Right lobe of liver (tissue), 6 donors: ENCODE measurements at regions not wholly inside any gene's neighbourhood (a gene's known extent, or its start where the extent isn't known, plus 50 kb on each side); places are given as distances from the start of the nearest gene placed in this dataset.

Experiments
- ATAC-seq, 4 donors: fragments of 200-7000 bp; cut with Tn5 transposase; one replicate each; pipeline ENCODE4 v1.9.1; 2020; ENCODE audit warnings: mild to moderate bottlenecking in 4 of 4, moderate library complexity in 4 of 4
- DNase-seq, 3 donors: peaks; one replicate each; pipeline ENCODE4 v3.0.0-alpha.2; 2020
- H3K27ac ChIP-seq, 3 donors: fragments of 200-600 bp; one replicate each; pipeline ENCODE4 v1.8.0; 2022
- H3K27me3 ChIP-seq, 2 donors: fragments of 200-600 bp; one replicate each; pipeline ENCODE4 v1.8.0; 2022
- H3K36me3 ChIP-seq, 4 donors: fragments of 200-600 bp; sonication (generic) in 1 of 4; one replicate each; pipeline versions ENCODE4 v1.5.1 to v1.8.0; 2017 to 2022; ENCODE audit warnings: control low read depth in 1 of 4
- H3K4me1 ChIP-seq, 4 donors: fragments of 200-600 bp; sonication (generic) in 1 of 4; one replicate each; pipeline versions ENCODE4 v1.5.1 to v1.8.0; 2017 to 2022; ENCODE audit warnings: control low read depth in 1 of 4
- H3K4me3 ChIP-seq, 3 donors: fragments of 200-600 bp; one replicate each; pipeline ENCODE4 v1.8.0; 2022
- H3K9me3 ChIP-seq, 4 donors: fragments of 200-600 bp; sonication (generic) in 1 of 4; one replicate each; pipeline versions ENCODE4 v1.5.1 to v1.8.0; 2017 to 2022; ENCODE audit warnings: control low read depth in 1 of 4
- POLR2A ChIP-seq: fragments of 450-650 bp; IDR thresholded peaks from one replicate; pipeline ENCODE4 v1.6.1; 2017; ENCODE audit warnings: antibody characterized with exemption, mild to moderate bottlenecking
- WGBS: methylation state at CpG from one replicate; pipeline ENCODE4 v1.1.6; 2018; ENCODE audit warnings: low coverage, low lambda C conversion rate; ENCODE audit not compliant: insufficient coverage; ENCODE audit errors: missing lambda C conversion rate; 5-methylcytosine and 5-hydroxymethylcytosine counted together
- intact Hi-C, 2 donors: fragments of 100-400 bp; cut with DNase I; formaldehyde crosslinking; loops; one replicate each; pipeline versions ENCODE4 v1.11.2 to v1.14.1; 2022
- TF ChIP-seq, protein P1 (sequence below), 4 donors: fragments of 200-600 bp in 3 of 4; fragments of 450-650 bp in 1 of 4; IDR thresholded peaks; one replicate each; pipeline versions ENCODE4 v1.5.1 to v1.8.0; 2016 to 2022; ENCODE audit warnings: antibody characterized with exemption in 4 of 4, mild to moderate bottlenecking in 2 of 4
- donor health status: DM: no; HTN: yes; CAD: no.
- donor health status: DM: no; HTN: no; CAD: no.
- donor health status: DM: no; HTN: no; CAD: no.
- donor health status: DM: no; HTN: yes; CAD: no.
- donor health status: DM: no; HTN: yes; CAD: no.

GRCh38 chr6:9517806-9518205, 897.1 kb downstream of the TFAP2A start:
- no peak for TF ChIP-seq POLR2A
- TF ChIP-seq, protein P1, sequence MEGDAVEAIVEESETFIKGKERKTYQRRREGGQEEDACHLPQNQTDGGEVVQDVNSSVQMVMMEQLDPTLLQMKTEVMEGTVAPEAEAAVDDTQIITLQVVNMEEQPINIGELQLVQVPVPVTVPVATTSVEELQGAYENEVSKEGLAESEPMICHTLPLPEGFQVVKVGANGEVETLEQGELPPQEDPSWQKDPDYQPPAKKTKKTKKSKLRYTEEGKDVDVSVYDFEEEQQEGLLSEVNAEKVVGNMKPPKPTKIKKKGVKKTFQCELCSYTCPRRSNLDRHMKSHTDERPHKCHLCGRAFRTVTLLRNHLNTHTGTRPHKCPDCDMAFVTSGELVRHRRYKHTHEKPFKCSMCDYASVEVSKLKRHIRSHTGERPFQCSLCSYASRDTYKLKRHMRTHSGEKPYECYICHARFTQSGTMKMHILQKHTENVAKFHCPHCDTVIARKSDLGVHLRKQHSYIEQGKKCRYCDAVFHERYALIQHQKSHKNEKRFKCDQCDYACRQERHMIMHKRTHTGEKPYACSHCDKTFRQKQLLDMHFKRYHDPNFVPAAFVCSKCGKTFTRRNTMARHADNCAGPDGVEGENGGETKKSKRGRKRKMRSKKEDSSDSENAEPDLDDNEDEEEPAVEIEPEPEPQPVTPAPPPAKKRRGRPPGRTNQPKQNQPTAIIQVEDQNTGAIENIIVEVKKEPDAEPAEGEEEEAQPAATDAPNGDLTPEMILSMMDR (IDR thresholded peaks at IDR 0.05) = no peak
- H3K27ac ChIP-seq = no peak overlapping the region
- H3K36me3 ChIP-seq = no peaks in the 10 kb centered on the region
- no peaks in the 10 kb centered on the region for H3K27me3 ChIP-seq
- H3K4me1 ChIP-seq = no peaks in the 10 kb centered on the region
- ATAC-seq (no peak), DNase-seq (no peak)
- intact Hi-C loops = no loop called here
- H3K9me3 ChIP-seq = no peaks in the 10 kb centered on the region
- 64% methylated on average over 3 of the region's 3 CpGs for WGBS
- no peak overlapping the region for H3K4me3 ChIP-seq

- TF ChIP-seq, protein P1 (IDR thresholded peaks at IDR 0.05) = no peak
- no peak for TF ChIP-seq POLR2A
Observed at GRCh38 chr6:9515633-9516606, 899.0 kb downstream of the TFAP2A start.

DNA sequence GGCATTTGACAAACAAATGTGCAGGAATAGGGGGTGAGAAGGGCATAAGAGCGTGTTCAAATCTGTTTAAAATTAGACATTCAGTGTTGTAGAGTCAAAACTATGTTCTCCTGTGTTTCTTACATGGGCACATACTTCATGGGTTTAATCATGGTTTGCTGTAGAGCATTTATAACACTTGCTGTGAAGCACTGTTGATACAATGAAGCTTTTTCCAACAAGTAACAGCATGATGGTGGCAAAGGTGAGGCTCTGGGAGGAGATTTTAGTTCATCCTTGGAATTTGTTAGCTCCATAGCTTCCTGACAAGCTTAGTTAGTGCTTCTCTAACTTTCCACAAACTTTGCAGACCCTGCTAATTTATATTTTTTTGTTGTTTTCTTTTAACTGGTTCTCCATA, 900.7 kb downstream of the TFAP2A start:
- ATAC-seq (no peak), DNase-seq (no peak)
- WGBS = 60% methylated on average over 1 of the region's 1 CpG

More at GRCh38 chr6:9515633-9516606, 899.0 kb downstream of the TFAP2A start:
- intact Hi-C loops = no loop called here
- no peak overlapping the region for H3K27ac ChIP-seq
- H3K9me3 ChIP-seq = no peaks in the 10 kb centered on the region
- H3K27me3 ChIP-seq = no peaks in the 10 kb centered on the region
- ATAC-seq (no peak), DNase-seq (no peak)
- no peaks in the 10 kb centered on the region for H3K36me3 ChIP-seq
- H3K4me1 ChIP-seq = no peaks in the 10 kb centered on the region
- H3K4me3 ChIP-seq = no peak overlapping the region
- 50% methylated on average over 12 of the region's 13 CpGs for WGBS

GRCh38 chr6:9511157-9511556, 903.7 kb downstream of the TFAP2A start:
- Histone ChIP-seq H3K4me1 (no peaks in the 10 kb centered on the region), H3K4me3 (no peak overlapping the region), H3K27me3 (no peaks in the 10 kb centered on the region), H3K36me3 (no peaks in the 10 kb centered on the region), H3K9me3 (no peaks in the 10 kb centered on the region), H3K27ac (no peak overlapping the region)
- 28% methylated on average over 1 of the region's 1 CpG for WGBS
- no peak for TF ChIP-seq POLR2A
- TF ChIP-seq, protein P1 (IDR thresholded peaks at IDR 0.05) = no peak
- intact Hi-C loops = no loop called here
- no peak for ATAC-seq
- DNase-seq = no peak

More for the DNA sequence above, 900.7 kb downstream of the TFAP2A start:
- H3K36me3 ChIP-seq = no peaks in the 10 kb centered on the region
- H3K27ac ChIP-seq = no peak overlapping the region
- H3K4me1 ChIP-seq = no peaks in the 10 kb centered on the region
- no peak overlapping the region for H3K4me3 ChIP-seq
- intact Hi-C loops = no loop called here
- no peak for TF ChIP-seq POLR2A
- TF ChIP-seq, protein P1 (IDR thresholded peaks at IDR 0.05) = no peak
- H3K27me3 ChIP-seq = no peaks in the 10 kb centered on the region
- no peaks in the 10 kb centered on the region for H3K9me3 ChIP-seq
